Stomach (tissue), 8 donors: ENCODE measurements at regions not wholly inside any gene's neighbourhood (a gene's known extent, or its start where the extent isn't known, plus 50 kb on each side); places are given as distances from the start of the nearest gene placed in this dataset.

ENCODE experiments used
- DNase-seq, 2 donors: peaks; one replicate each; pipeline versions ENCODE4 v3.0.0 to v3.0.0-alpha.2; 2013 to 2019
- H3K27ac ChIP-seq, 5 donors: fragments of 200-600 bp in 4 of 5; sonication (generic) in 4 of 5; one replicate each; pipeline ENCODE4 v1.5.1; 2013 to 2019; ENCODE audit warnings: mild to moderate bottlenecking in 1 of 5, moderate library complexity in 1 of 5
- H3K27me3 ChIP-seq, 3 donors: fragments of 200-600 bp; sonication (generic); one replicate each; pipeline ENCODE4 v1.5.1; 2017 to 2019; ENCODE audit warnings: mixed run types in 1 of 3
- H3K36me3 ChIP-seq, 4 donors: fragments of 200-600 bp; sonication (generic); 1 replicate in 3 of 4; 2 replicates in 1 of 4; pipeline ENCODE4 v1.5.1; 2016 to 2019
- H3K4me1 ChIP-seq, 4 donors: fragments of 200-600 bp; sonication (generic); one replicate each; pipeline ENCODE4 v1.5.1; 2016 to 2019
- H3K4me3 ChIP-seq, 4 donors: fragments of 200-600 bp; sonication (generic) in 3 of 4; one replicate each; pipeline ENCODE4 v1.5.1; 2016 to 2019; ENCODE audit warnings: mild to moderate bottlenecking in 1 of 4
- H3K9me3 ChIP-seq, 4 donors: fragments of 200-600 bp; sonication (generic); one replicate each; pipeline ENCODE4 v1.5.1; 2016 to 2019
- CTCF ChIP-seq, 7 experiments: fragments of 450-650 bp in 4 of 7; fragments of 200-600 bp in 3 of 7; sonication (generic) in 3 of 7; IDR thresholded peaks; one replicate each; pipeline ENCODE4 v1.5.1; 2016 to 2019; ENCODE audit warnings: antibody characterized with exemption in 7 of 7, control low read depth in 2 of 7, mild to moderate bottlenecking in 1 of 7
- EP300 ChIP-seq: sonication (generic); formaldehyde crosslinking; IDR thresholded peaks from one replicate; pipeline ENCODE4 v1.6.1; 2017; ENCODE audit warnings: antibody characterized with exemption
- POLR2A ChIP-seq, 4 donors: fragments of 450-650 bp; IDR thresholded peaks; one replicate each; pipeline ENCODE4 v1.6.1; 2016; ENCODE audit warnings: antibody characterized with exemption in 4 of 4, control low read depth in 2 of 4, mild to moderate bottlenecking in 1 of 4, moderate library complexity in 1 of 4
- POLR2AphosphoS5 ChIP-seq, 3 donors: sonication (generic); formaldehyde crosslinking; IDR thresholded peaks; one replicate each; pipeline ENCODE4 v1.6.1; 2016; ENCODE audit warnings: antibody characterized with exemption in 3 of 3
- WGBS, 5 donors: extraction: QIAGEN DNeasy Blood & Tissue Kit in 3 of 5; methylation state at CpG; one replicate each; pipeline versions ENCODE4 v1.1.5 to v1.1.7; 2013 to 2018; 5-methylcytosine and 5-hydroxymethylcytosine counted together
- intact Hi-C: fragments of 100-400 bp; cut with DNase I; formaldehyde crosslinking; loops from one replicate; pipeline ENCODE4 v1.15.1; 2023; ENCODE audit warnings: low total_unique reads
- donor health status: healthy with polysubstance abuse.
- donor health status: Bipolar disorder and iron deficiency.
- donor health status: healthy.

GRCh38 chr13:47475441-47475948 is 525.6 kb downstream of the SUCLA2 start:
- 70 to 76% (median 73%) methylated on average over 11 of the region's 11 CpGs for WGBS, 5 donors
- intact Hi-C loops: no loop called here
- no peaks in the 10 kb centered on the region for H3K9me3 ChIP-seq
- TF ChIP-seq POLR2A (IDR thresholded peaks at IDR 0.05) (no peak), EP300 (no peak), POLR2AphosphoS5 (IDR thresholded peaks at IDR 0.05) (no peak), CTCF (IDR thresholded peaks at IDR 0.05) (no peak)
- H3K4me1 ChIP-seq: no peaks in the 10 kb centered on the region
- H3K27ac ChIP-seq: no peak overlapping the region
- DNase-seq: no peak
- no peak overlapping the region for H3K4me3 ChIP-seq
- no peaks in the 10 kb centered on the region for H3K27me3 ChIP-seq
- H3K36me3 ChIP-seq: no peaks in the 10 kb centered on the region

- Histone ChIP-seq H3K4me3 (no peak overlapping the region), H3K4me1 (no peaks in the 10 kb centered on the region), H3K9me3 (no peaks in the 10 kb centered on the region), H3K36me3 (no peaks in the 10 kb centered on the region), H3K27me3 (no peaks in the 10 kb centered on the region), H3K27ac (no peak overlapping the region)
- 52 to 65% (median 62%) methylated on average over 8 of the region's 8 CpGs for WGBS, 5 donors
- intact Hi-C loops: no loop called here
- TF ChIP-seq POLR2AphosphoS5 (IDR thresholded peaks at IDR 0.05) (no peak), CTCF (IDR thresholded peaks at IDR 0.05) (no peak), POLR2A (IDR thresholded peaks at IDR 0.05) (no peak), EP300 (no peak)
- DNase-seq: no peak
Observed at GRCh38 chr13:47474839-47475238, 526.2 kb downstream of the SUCLA2 start.

- Histone ChIP-seq H3K4me1 (no peaks in the 10 kb centered on the region), H3K27ac (no peak overlapping the region), H3K9me3 (no peaks in the 10 kb centered on the region), H3K27me3 (no peaks in the 10 kb centered on the region), H3K4me3 (no peak overlapping the region), H3K36me3 (no peaks in the 10 kb centered on the region)
- no peak for DNase-seq
- TF ChIP-seq EP300: no peak
- no peak for TF ChIP-seq POLR2A (IDR thresholded peaks at IDR 0.05)
- no peak for TF ChIP-seq CTCF (IDR thresholded peaks at IDR 0.05)
- TF ChIP-seq POLR2AphosphoS5 (IDR thresholded peaks at IDR 0.05): no peak
- intact Hi-C loops: no loop called here
- WGBS, 5 donors: 50 to 71% (median 64%) methylated on average over 2 of the region's 2 CpGs
Observed at GRCh38 chr13:47474326-47474725, 526.7 kb downstream of the SUCLA2 start.

GRCh38 chr13:47472516-47472915 is 528.6 kb downstream of the SUCLA2 start:
- H3K36me3 ChIP-seq: no peaks in the 10 kb centered on the region
- TF ChIP-seq POLR2AphosphoS5 (IDR thresholded peaks at IDR 0.05): no peak
- TF ChIP-seq CTCF (IDR thresholded peaks at IDR 0.05): no peak
- TF ChIP-seq POLR2A (IDR thresholded peaks at IDR 0.05): no peak
- TF ChIP-seq EP300: no peak
- H3K4me3 ChIP-seq: no peak overlapping the region
- no peaks in the 10 kb centered on the region for H3K27me3 ChIP-seq
- no peaks in the 10 kb centered on the region for H3K9me3 ChIP-seq
- no peaks in the 10 kb centered on the region for H3K4me1 ChIP-seq
- intact Hi-C loops: no loop called here
- no peak overlapping the region for H3K27ac ChIP-seq
- 33 to 74% (median 49%) methylated on average over 2 of the region's 2 CpGs for WGBS, 5 donors
- DNase-seq: no peak
